Hepatic stellate cell (primary cell): ENCODE measurements at regions not wholly inside any gene's neighbourhood (a gene's known extent, or its start where the extent isn't known, plus 50 kb on each side); places are given as distances from the start of the nearest gene placed in this dataset.

ENCODE experiments used
- DNase-seq: peaks from one replicate; pipeline ENCODE4 v3.0.0; 2011; ENCODE audit warnings: low spot score

DNA sequence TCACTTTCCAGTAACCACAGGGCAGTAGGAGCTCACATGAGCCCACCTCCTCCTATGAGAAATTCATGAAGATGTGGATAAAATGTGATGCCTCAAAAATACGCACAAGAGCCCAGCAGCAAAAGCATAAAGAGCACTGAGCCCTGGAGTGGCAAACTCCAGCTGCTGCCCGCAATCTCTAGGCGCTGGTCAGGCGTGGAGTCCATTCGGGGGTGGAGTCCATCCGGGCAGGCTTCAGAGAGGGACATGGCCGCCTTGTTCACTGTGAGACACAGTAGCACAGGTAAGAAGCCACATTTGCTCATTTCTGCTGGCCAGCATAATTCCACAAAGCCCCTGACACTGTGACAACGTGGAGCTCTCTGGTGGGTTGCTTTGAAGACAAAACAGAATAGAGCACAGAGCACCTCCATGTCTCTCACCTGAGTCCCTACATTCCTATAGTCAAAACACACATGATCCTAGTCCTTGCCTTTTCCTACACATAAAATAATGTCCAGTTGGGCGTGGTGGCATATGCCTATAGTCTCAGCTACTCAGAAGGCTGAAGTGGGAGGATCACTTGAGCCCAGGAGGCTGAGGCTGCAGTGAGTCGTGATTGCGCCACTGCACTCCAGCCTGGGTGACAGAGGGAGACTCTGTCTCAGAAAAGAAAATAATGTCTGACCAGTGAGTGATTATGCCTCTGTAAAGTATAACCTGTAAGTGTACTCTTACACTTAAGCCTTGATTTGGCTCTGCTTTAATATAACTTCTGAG is 365.2 kb downstream of the GADD45G start:
- DNase-seq = no peak

DNA sequence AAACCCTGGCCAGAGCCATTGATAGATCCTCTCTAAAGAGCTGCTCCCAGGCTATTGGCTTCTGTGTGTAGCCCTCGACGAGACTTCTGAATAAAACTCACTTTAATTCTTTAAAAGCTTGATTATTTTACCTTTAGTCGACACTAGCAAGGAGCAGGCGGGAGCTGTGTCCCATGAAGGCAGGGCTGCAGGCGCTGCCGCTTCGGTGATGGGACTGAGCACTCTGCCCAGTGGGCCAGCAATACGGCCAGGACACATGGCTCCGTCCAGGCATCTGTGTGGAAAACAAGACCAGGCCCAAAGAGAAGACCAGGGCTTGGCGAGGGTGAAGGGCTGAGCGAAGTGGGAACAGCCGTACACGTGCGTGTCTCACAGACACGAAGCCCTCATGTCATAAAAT is 365.9 kb downstream of the GADD45G start:
- no peak for DNase-seq

DNA sequence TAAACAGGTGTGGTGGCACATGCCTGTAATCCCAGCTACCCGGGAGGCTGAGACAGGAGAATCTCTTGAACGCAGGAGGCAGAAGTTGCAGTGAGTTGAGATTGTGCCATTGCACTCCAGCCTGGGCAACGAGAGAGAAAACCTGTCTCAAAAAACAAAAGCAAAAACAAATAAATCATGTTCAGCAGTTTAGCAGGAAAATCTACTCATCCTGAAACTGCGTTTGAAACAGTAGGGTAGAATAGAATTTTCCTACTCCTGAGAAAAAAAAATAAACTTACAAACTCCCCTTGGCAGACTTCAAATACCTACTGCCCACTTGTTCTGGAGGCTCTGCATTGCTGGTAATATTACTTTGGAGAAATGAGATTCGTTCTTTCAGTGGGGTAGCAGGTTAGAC is 367.7 kb downstream of the GADD45G start:
- no peak for DNase-seq

DNA sequence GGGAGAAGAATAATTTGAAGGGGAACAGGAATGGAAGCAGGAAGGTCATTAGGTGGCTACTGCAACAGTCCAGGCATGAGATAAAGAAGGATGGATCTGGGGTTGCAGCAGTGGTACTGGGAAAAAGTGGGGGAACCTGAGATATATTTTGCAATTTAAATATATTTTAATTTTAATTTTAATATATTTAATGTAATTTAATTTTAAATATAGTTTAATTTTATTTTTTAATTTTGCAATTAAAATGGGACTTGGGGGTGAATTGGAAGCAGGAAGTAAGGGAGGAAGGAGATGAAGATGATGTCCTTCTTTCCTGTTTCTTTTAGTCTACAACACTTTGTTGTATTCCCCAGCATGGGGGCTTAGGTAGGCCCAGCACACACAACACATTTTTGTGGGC is 369.8 kb downstream of the GADD45G start:
- no peak for DNase-seq

DNA sequence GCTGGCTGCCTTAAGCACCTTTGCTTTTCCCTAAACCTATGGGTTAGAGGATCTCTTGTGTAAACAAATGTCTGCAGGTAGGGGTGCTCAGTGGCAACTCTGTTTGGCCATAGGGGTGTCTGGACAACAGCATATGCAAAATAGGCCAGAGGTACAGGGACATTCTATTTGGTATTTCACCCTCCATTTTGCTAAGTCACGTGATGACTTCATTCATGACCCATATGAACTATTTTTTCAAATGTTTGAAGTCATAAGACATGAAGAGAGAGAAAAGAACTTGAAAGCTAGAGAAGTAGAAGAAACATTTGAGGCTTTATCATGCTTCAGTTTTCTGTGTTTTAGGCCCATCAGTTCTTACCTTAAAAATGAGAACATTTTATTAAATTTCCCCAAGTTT is 370.2 kb downstream of the GADD45G start:
- no peak for DNase-seq

DNA sequence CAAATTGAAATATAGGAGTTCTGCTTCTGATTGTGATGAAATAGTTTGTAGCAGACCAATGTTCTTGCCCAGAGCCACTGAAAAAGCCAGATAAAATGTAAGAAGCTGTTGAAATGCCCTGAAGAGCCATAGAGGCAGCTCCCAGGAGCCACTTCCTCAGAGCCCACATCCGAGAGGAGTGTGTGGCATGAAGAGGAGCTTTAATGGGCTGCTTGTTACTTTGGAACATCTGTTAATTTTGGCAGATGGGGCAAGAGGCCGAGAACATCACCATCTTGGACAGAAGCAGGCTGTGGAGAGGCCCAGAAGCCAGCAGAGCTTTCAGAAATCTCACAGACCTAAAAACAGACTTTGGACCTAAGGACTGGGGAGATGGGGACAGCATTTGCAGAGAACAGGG is 370.8 kb downstream of the GADD45G start:
- no peak for DNase-seq

DNA sequence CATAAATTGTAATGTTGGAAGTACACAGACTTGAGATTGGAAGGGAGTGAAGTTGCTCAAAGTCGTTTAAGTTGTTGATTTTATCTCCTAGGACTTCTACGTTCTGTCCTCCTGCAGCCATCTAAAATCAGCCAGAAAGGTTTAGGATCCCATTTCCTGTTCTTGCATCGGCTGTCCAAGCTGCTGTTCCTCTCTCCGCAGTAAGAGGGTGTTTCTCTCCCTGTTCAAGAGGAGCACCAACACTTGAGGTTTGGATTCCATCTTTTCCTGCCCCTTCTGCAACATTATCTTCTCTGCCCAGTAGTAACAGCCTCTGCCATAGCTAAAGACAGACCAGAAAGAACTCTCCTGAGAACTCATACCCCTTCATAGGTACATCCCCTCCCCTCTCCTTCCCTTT is 373.4 kb downstream of the GADD45G start:
- DNase-seq = peak; percentile 45

DNA sequence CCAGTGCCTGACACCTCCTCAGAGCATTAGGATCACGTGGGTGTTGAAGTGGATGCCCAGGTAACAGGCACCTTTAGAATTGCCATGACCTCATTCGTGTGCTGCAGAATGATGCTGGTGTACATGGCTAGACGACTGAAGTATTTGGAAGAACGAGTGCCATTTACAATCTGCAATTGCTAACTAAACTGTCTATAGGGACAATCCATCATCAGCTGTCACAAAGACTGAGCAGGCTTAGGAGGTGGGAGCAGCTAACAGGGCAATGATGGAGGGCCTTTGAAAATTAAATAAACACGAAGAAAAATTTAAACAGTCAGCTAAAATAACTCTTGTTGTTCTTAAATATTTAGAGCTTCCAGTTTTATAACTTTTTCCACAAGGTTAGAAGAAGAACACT is 375.8 kb downstream of the GADD45G start:
- no peak for DNase-seq

DNA sequence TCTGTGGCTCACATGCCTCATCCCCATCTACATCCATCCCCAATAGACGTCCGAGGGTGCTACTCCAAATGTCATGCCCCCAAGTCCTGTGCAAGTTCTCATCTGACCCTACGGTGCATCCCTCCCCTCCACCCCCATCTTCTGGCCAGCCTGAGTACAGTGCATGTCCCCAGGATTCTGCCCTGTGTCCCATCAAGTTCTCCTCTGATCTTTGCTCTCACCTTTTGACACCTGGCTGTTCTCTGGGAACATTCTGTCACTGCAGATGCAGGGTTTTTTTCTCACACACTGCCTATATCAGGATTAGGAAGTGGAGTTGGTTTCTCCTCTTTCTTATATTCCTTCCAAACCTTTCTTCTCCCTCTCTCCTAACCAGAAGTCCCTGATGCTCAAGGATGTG is 377.2 kb downstream of the GADD45G start:
- no peak for DNase-seq

DNA sequence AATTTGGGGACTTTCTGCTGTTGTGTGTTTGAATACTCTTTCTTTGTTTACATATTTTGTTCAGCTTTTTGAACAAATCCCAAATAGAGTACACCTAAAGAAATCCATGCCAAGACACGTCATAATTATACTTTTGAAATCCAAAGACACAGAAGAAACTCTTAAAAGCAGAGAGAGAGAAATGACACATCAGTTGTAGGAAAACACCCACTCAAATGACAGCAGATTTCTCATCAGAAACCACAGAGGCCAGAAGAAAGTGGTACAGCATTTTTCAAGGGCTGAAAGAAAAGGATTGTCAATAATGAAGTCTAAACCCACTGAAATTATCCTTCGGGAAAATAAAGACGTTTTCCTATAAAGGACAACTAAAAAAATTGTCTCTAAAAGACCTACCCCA is 378.6 kb downstream of the GADD45G start:
- DNase-seq = no peak

DNA sequence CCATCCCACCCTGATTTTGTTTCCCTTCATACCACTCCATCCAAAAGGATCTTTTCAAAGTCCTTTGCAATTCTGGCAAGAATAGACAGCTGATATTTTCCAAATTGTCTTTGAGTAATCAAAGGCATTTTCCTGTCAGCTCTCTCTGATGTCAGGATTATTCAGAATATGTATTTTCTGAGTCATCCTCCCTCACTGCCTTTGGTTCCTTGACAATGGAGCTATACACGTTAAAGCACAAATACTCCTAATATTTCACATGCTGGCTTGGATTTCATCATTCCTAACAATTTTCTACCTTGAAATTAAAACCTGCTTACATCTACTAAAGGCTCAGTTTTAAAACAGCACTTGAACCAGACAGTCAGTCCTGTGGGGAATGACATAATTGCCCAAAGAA is 379.4 kb downstream of the GADD45G start:
- DNase-seq = peak; percentile 47

DNA sequence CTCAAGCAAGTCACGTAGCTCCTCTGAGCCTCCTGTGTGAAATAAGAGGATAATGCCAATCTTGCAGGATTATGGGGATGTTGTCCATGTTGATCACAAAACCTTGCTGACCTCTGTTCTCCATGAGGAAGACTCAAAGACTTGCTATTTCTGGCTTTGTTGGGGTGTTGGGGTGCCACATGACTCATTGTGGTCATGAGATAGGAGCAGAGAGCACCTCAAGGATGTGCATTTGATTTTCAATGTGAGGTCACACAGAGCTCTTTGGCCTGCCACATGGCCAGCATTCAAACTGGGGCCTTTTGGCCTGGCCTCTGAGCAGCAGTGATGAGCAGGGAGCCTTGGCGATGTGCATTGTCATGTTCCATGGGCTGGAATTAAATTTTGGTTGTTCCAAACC is 380.3 kb downstream of the GADD45G start:
- no peak for DNase-seq

DNA sequence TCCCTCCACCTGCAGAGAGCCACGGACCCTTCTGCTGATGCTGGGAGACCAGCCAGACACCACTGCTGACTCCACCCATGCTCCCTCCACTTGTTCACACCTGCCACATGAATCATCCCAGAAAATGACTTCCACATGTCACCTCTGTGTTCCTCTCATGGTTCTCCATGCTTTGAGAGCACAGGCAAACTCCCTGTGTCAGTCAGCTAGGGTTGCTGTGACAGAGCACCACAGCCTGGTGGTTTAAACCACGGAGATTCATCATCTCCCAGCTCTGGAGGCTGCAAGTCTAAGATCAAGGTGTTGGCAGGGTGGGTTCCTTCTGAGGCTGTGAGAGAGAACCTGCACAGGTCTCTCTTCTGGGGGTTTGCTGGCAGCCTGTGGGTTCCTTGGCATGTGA is 381.4 kb downstream of the GADD45G start:
- no peak for DNase-seq

DNA sequence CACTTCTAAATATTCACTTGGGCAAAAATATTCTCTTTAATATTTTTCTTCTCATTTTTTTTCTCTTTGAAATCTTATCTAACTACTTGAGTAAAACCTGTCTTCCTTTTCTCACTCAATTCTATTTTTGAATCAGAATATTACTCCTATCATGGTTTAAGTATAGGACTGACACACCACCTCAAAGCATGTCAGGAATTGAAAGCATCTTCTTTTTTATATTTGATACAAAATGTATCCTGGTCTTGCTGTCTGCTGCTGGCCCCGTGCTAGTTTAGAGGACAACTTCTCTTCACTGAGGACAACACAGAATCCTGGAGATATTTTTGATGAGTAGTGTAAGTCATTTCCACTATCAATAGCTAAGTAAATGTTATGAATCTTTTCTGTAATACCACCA is 383.6 kb downstream of the GADD45G start:
- no peak for DNase-seq

DNA sequence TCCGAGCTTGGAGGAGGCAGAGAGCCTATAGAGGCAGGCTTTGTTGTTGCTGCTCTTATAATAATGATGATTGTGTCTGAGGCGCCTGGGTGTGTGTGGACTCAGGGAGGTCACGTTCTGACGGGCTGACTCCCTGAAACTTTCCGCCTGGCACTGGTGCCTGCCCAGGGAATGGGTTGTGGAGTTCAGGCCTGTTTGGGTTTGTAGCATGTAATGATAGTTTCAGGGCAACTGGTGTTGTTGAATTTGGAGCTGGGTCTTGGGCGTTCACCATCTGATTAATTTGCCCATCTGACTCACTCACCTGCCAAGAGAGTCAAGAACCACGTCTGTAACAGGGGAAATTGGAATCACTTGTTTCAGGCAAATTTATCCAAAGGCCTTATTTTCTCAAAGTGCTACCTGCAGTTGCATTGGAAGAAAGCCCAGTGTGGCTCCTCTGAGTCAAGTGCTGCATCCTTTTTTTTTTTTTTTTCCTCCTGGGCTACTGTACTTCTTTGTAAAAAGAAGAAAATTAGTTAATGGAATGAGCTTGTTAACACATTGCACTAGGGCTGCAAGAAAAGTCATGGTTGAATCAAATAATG is 386.5 kb downstream of the GADD45G start:
- DNase-seq = no peak

DNA sequence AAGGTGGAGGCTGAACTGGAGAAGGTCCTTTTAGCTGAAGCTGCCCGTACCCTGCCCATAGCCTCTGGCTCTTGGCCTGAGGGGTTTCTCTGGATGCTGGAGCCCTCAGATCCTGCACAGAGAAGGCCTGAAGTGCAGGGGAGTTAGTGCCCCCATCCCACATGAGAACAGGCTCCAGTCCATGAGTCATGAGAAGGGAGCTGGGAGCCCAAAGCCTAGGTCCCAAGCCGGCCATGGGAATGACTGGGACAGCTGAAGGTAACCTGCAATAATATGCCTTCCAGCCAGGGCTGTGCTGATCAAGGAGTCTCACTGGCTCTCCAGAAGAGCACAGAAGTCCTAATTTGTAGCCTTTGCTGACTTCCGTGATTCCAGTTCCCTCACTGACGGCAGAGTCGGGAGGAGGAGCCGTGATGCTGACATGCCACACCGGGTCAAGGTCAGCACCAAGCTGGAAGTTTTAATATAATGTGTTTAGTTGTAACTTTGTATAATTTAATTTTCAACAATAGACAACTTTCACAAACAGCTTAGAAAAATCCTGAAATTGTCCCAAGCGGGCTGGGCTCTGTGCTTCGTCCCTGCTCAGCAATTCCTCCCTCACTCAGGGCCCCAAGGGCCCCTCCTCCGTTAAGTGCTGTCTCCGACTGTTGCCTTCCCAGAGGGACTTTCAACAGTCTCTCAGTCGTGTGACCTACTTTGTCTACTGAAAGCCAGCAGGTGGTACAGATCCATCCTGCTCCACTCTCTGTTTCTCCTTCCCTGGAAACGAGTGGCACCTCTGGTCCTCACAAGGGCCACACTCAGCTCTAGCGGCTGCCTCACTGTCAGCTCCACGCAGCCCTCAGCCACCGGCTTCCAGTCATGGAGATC is 387.8 kb downstream of the GADD45G start:
- no peak for DNase-seq

DNA sequence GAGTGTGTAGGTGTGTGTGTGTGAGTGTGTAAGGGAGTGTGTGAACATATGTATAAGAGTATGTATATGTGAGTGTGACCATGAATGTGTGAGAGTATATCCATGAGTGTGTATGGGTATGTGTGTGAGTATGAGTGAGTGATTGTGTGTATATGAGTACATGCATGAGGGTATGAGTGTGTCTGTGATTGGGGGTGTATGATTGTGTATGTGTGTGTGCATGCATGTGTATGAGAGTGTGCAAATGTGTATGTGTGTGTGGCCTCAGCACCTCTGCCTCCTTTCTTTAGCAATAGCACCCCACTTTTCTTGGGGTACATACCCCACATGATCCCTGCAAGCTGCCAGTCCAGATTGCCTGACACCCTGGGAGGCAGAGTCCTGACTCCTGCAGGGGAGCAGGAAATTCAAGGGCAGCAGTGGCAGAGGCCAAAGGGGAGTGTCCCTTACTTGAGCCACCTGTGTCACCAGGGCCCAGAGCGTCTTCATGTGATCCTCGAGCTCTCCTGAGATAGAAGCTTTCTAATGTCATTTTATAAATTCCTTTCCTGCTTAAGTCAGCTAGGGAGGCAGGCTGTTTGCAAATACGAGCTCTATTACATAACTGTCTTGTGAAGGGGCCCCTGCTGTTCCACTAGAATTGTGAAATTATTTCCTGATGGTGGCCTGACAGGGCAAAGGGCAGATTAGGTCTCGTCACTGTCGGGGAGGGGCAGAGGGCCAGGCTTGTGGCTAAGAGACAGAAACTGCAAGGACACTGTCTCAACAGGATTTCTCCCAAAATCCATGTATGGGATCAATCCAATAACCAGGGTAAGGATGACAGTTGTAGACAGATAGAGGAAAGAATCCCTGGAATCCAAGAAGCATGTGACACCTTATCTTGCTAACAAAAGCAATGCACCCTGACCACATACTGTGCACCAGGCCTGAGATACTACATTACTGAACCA is 389.1 kb downstream of the GADD45G start:
- DNase-seq = peak; percentile 19

DNA sequence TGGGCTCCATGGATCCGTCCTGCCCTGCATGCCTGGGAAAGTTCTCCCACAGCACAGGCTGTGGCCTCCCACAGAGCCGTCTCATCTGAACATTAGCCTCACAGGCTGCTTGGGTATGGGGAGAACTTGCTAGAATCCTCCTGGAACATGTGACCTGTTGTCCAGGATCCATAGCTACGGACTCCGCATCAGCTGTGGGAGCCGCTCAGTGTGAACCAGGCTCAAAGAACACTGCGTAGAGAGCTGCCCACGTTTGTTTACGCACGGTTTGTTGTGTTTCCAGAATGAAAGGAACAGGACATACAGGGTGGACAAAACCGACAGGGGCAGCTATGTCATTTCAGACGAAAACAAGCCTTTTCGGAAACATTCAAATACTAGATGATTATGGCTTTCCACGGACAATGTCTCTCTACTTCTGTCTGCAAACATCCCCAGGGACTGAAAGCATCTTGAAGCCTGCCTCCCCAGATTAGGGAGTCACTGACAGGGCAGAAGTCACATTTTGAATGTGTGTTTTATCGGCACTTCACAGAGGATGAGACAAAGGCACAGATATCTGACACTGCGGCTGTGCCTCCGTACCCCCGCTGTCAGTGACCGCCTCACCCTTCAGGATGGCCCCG is 390.3 kb downstream of the GADD45G start:
- DNase-seq = no peak

DNA sequence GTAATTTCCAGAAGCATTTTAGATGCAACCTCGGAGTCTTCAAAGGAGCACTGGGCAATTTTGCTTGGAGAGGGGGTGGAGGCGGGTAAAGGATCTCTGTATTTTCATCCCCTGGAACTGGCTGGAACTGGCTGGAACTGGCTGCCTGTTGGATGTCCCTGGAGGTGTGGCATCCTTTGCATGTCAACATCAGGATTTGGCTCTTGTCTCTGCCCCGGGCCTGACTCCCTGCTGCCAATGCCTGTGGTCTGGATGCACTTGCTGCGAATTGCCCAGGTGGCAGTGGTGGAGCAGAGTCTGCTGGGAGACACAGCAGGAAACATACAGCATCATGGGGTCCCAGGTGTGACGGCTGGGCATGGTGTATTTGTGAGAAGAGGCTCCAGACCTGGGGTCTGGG is 391.3 kb downstream of the GADD45G start:
- DNase-seq = no peak

DNA sequence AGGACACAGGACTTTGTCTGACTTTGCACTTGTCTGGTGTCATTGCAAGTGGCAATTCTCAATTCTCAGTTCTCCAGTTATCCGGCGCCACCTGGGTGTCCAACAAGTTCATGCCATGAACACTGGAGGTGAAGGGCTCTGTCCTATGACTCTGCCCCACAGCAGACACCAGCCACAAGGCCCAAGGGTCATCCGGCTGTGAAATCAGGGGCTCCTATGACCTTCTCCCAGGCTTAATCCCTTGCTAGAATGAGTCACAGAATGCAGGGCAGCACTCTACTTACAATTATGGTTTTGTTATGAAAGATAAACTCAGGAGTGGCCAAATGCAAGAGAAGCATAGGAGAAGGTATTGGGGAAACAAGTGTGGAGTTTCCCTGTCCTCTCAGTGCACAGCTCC is 392.0 kb downstream of the GADD45G start:
- DNase-seq = no peak

DNA sequence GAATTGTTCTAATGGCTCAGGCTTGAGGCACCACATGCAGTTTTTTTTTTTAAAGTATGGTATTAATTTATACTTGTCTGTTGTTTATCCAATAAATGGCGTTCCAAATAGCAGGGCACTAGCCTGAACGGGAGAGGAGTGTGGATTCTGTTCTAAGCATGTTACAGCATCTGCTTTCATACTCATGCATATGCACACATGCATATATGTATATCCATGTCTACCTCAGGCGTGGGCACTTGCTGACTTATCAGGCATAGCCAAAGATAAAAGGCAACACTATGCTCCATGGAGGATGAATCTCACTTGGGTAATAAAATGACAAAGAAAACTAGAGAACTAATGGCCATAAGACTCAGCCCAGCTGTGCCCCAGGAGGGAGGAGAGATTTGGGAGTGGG is 393.8 kb downstream of the GADD45G start:
- DNase-seq = no peak

DNA sequence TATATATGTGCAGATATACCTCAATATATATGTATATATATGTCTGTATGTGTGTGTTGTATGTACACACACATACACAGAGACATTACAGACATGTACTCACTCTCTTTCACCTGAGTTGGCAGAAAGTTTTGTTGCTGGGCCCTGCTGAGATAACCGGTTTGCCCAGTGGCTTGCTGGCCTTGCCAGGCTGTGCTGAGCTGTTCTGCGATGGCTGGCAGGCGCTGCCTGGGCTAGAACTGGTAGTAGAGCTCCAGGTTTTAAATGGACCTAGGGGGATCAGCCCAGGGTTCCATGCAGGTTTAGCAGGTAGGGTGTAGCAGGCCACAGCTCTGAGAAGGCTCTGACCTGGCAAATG is 394.3 kb downstream of the GADD45G start:
- no peak for DNase-seq
